K562 (cell line): ENCODE measurements at regions not wholly inside any gene's neighbourhood (a gene's known extent, or its start where the extent isn't known, plus 50 kb on each side); places are given as distances from the start of the nearest gene placed in this dataset.

Source experiments
- ATAC-seq: fragments of 200-7000 bp; cut with Tn5 transposase; 3 replicates; pipeline ENCODE4 v1.9.1; 2020; ENCODE audit warnings: moderate library complexity
- BruUV-seq: library from RNA; stranded (reverse); fragments of 400-500 nt; replicated peaks from 2 replicates; lab custom pipeline; 2021; lab: Mats Ljungman, UMichigan
- CTCF ChIA-PET: fragments of 300-600 bp; formaldehyde crosslinking; extraction: SDS; loops from one replicate; lab custom pipeline; 2021; ENCODE audit warnings: low intra/inter-chr PET ratio; lab: Yijun Ruan, JAX
- POLR2A ChIA-PET: fragments of 300-600, 350-650 bp; sonication (Branson Sonifier 250); formaldehyde crosslinking; extraction: SDS; loops from one replicate; lab custom pipeline; 2021; ENCODE audit warnings: antibody characterized with exemption, inconsistent platforms; lab: Yijun Ruan, JAX
- DNase-seq, 4 experiments: peaks; one replicate each; pipeline versions ENCODE4 v3.0.0 to v3.0.0-alpha.2; 2011 to 2018; ENCODE audit warnings: low spot score in 3 of 4, mixed read lengths in 3 of 4; ENCODE audit errors: extremely low read depth in 1 of 4
- FAIRE-seq: peaks from 2 replicates; lab custom pipeline; 2011; peaks lifted over from hg19 to GRCh38; lab: Jason Lieb, UNC
- H2AFZ ChIP-seq: 2 replicates; pipeline ENCODE4 v1.6.0; 2011; ENCODE audit warnings: low read depth, low read length, control low read depth, inconsistent platforms
- H3K27ac ChIP-seq: fragments of 200-600 bp; 3 replicates; pipeline ENCODE4 v1.8.0; 2011; ENCODE audit warnings: low read depth, mild to moderate bottlenecking, control low read depth, inconsistent platforms, low read length, moderate library complexity, mixed read lengths; ENCODE audit errors: extremely low read depth
- H3K27me3 ChIP-seq, 2 experiments: fragments of 300-600 bp in 1 of 2; 2 replicates in 1 of 2; 3 replicates in 1 of 2; pipeline versions ENCODE4 v1.6.0 to v1.8.0; 2011; ENCODE audit warnings: inconsistent platforms in 2 of 2, low read length in 2 of 2, mild to moderate bottlenecking in 1 of 2, mixed read lengths in 1 of 2, moderate library complexity in 1 of 2; ENCODE audit not compliant: control insufficient read depth in 2 of 2, insufficient read depth in 2 of 2
- H3K36me3 ChIP-seq: fragments of 300-600 bp; 3 replicates; pipeline ENCODE4 v1.8.0; 2011; ENCODE audit warnings: mild to moderate bottlenecking, low read length, inconsistent platforms; ENCODE audit not compliant: control insufficient read depth, insufficient read depth
- H3K4me1 ChIP-seq, 2 experiments: fragments of 200-600 bp in 1 of 2; replicated peaks in 1 of 2; 2 replicates in 1 of 2; 3 replicates in 1 of 2; pipeline versions ENCODE4 v1.5.1 to v1.8.0; 2011; ENCODE audit warnings: inconsistent platforms in 2 of 2, low read length in 2 of 2, mild to moderate bottlenecking in 1 of 2, mixed read lengths in 1 of 2, moderate library complexity in 1 of 2; ENCODE audit not compliant: control insufficient read depth in 2 of 2, insufficient read depth in 2 of 2
- H3K4me2 ChIP-seq: 2 replicates; pipeline ENCODE4 v1.6.1; 2011; ENCODE audit warnings: low read length, control low read depth, inconsistent platforms, mixed read lengths; ENCODE audit not compliant: insufficient read depth
- H3K4me3 ChIP-seq: fragments of 200-600 bp; sonication (generic), shearing (Covaris generic); 2 replicates; pipeline ENCODE4 v1.5.1; 2016; ENCODE audit warnings: control low read depth, inconsistent platforms
- H3K79me2 ChIP-seq: fragments of 200-600 bp; 3 replicates; pipeline ENCODE4 v1.8.0; 2011; ENCODE audit warnings: low read length, inconsistent platforms; ENCODE audit not compliant: control insufficient read depth, insufficient read depth
- H3K9ac ChIP-seq, 2 experiments: 2 replicates each; pipeline versions ENCODE4 v1.6.0 to v1.6.1; 2011; ENCODE audit warnings: low read depth in 2 of 2, low read length in 2 of 2, control low read depth in 1 of 2, inconsistent platforms in 1 of 2, mild to moderate bottlenecking in 1 of 2, mixed read lengths in 1 of 2; ENCODE audit not compliant: insufficient read depth in 1 of 2
- H3K9me1 ChIP-seq: one replicate; pipeline ENCODE4 v1.6.0; 2011; ENCODE audit warnings: inconsistent platforms, mild to moderate bottlenecking, low read length, moderate library complexity; ENCODE audit not compliant: control insufficient read depth, insufficient read depth
- H3K9me3 ChIP-seq: replicated peaks from 2 replicates; pipeline ENCODE4 v1.5.1; 2011; ENCODE audit warnings: low read depth, low read length, inconsistent platforms; ENCODE audit not compliant: control insufficient read depth, insufficient read depth
- H4K20me1 ChIP-seq: replicated peaks from 2 replicates; pipeline ENCODE4 v1.6.1; 2011; ENCODE audit warnings: low read length, inconsistent platforms, mixed read lengths; ENCODE audit not compliant: control insufficient read depth, insufficient read depth
- GTF2E2 ChIP-seq: fragments of 200-800 bp; sonication (Bioruptor generic); IDR thresholded peaks from 2 replicates; pipeline ENCODE4 v1.6.1; 2016; ENCODE audit warnings: missing genetic modification characterization, missing compliant biosample characterization
- HMGN3 ChIP-seq: IDR thresholded peaks from 2 replicates; pipeline ENCODE4 v1.6.1; 2011; ENCODE audit warnings: borderline replicate concordance, low read depth, mild to moderate bottlenecking, mixed read lengths, low read length; ENCODE audit not compliant: insufficient read length; ENCODE audit errors: extremely low read depth
- KLF13 ChIP-seq: fragments of 450-650 bp; IDR thresholded peaks from 2 replicates; pipeline ENCODE4 v1.6.1; 2016; ENCODE audit warnings: missing genetic modification characterization, low read depth, mild to moderate bottlenecking, missing compliant biosample characterization, moderate library complexity, borderline replicate concordance
- POLR2H ChIP-seq: IDR thresholded peaks from 2 replicates; pipeline ENCODE4 v1.6.1; 2016; ENCODE audit warnings: missing genetic modification characterization, low read depth, mild to moderate bottlenecking, control low read depth, missing compliant biosample characterization, moderate library complexity
- TRIM24 ChIP-seq, 2 experiments: fragments of 450-650 bp; IDR thresholded peaks; 2 replicates each; pipeline ENCODE4 v1.6.1; 2016
- TSC22D4 ChIP-seq: fragments of 450-650 bp; IDR thresholded peaks from 2 replicates; pipeline ENCODE4 v1.6.1; 2016; ENCODE audit warnings: missing genetic modification characterization, missing biosample characterization, control low read depth
- ZNF175 ChIP-seq: fragments of 200-800 bp; sonication (Bioruptor generic); IDR thresholded peaks from 2 replicates; pipeline ENCODE4 v1.6.1; 2016; ENCODE audit warnings: low read depth, mild to moderate bottlenecking, missing genetic modification characterization, missing compliant biosample characterization
- WGBS: fragments of 100-300 bp; shearing (Covaris generic); methylation state at CpG from one replicate; pipeline ENCODE4 v1.1.6; 2016; ENCODE audit warnings: low coverage, mixed read lengths; ENCODE audit not compliant: insufficient coverage; ENCODE audit errors: missing lambda C conversion rate; 5-methylcytosine and 5-hydroxymethylcytosine counted together
- in situ Hi-C: fragments of 300-500 bp; cut with MboI; formaldehyde crosslinking; loops from 4 replicates; pipeline ENCODE4 v1.15.0; 2018; ENCODE audit warnings: inconsistent platforms, mixed read lengths
- intact Hi-C: fragments of 100-400 bp; cut with micrococcal nuclease; formaldehyde crosslinking; loops from 2 replicates; pipeline ENCODE4 v1.14.2; 2022
- TF ChIP-seq, protein P1 (sequence below): fragments of 200-800 bp; sonication (Bioruptor generic); IDR thresholded peaks from 2 replicates; pipeline ENCODE4 v1.6.1; 2017; ENCODE audit warnings: missing genetic modification characterization, missing compliant biosample characterization
- TF ChIP-seq, protein P2 (sequence below): fragments of 450-650 bp; IDR thresholded peaks from one replicate; pipeline ENCODE4 v1.6.1; 2018; ENCODE audit warnings: mild to moderate bottlenecking, moderate library complexity; ENCODE audit not compliant: partially characterized antibody

DNA sequence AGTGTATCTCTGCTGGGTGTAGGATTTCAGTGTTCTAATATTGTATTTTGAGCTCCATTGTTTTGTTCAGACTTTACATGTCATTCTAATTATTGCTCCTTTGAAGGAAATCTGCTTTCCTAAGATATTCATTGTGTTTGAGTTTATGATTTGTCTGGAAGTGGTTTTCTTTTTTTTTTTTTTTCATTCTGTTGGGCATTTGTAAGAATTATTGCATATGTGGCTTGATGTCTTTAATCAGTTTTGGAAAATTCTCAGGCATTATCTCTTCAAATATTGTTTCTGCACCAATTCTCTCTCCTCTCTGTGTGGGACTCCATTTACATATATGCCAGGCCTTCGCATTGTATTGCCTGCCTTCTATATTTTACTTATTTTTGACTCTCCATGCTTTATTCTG lies 65.8 kb upstream of the RNU6-1 start:
- BruUV-seq: no TSS peak
- Histone ChIP-seq H4K20me1 (no peaks in the 10 kb centered on the region), H3K4me1 (peaks cover 0 to 8% of the 10 kb centered on the region in 2 experiments; a peak in 2 of 5 replicates), H3K9ac (no peak overlapping the region), H3K79me2 (no peaks in the 10 kb centered on the region), H2AFZ (no peak overlapping the region), H3K9me1 (no peaks in the 10 kb centered on the region), H3K4me2 (no peak overlapping the region), H3K27ac (no peak overlapping the region), H3K9me3 (peaks cover 2% of the 10 kb centered on the region; the same call in 1 of the 2 replicates), H3K36me3 (no peaks in the 10 kb centered on the region), H3K27me3 (no peaks in the 10 kb centered on the region)
- in situ Hi-C loops: no loop called here
- DNase-seq (no peak), FAIRE-seq (no peak), ATAC-seq (no peak)
- CTCF ChIA-PET: interaction anchor here (0.7 kb wide), 1 partner anchor 41 kb away, joined by 4 read pairs; no protein-coding TSS in a partner anchor
- WGBS: 69% methylated on average over 1 of the region's 1 CpG
- POLR2A ChIA-PET: no interaction called here
- intact Hi-C loops: no loop called here
- TF ChIP-seq, protein P1, sequence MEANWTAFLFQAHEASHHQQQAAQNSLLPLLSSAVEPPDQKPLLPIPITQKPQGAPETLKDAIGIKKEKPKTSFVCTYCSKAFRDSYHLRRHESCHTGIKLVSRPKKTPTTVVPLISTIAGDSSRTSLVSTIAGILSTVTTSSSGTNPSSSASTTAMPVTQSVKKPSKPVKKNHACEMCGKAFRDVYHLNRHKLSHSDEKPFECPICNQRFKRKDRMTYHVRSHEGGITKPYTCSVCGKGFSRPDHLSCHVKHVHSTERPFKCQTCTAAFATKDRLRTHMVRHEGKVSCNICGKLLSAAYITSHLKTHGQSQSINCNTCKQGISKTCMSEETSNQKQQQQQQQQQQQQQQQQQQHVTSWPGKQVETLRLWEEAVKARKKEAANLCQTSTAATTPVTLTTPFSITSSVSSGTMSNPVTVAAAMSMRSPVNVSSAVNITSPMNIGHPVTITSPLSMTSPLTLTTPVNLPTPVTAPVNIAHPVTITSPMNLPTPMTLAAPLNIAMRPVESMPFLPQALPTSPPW (CRISPR knock-in tag): no peak
- TF ChIP-seq POLR2H (tag) (no peak), TRIM24 (IDR thresholded peaks at IDR 0.05) (no peak), HMGN3 (no peak), KLF13 (no peak), ZNF175 (CRISPR knock-in tag) (no peak), TSC22D4 (tag) (no peak), GTF2E2 (tag) (no peak)
- TF ChIP-seq, protein P2, sequence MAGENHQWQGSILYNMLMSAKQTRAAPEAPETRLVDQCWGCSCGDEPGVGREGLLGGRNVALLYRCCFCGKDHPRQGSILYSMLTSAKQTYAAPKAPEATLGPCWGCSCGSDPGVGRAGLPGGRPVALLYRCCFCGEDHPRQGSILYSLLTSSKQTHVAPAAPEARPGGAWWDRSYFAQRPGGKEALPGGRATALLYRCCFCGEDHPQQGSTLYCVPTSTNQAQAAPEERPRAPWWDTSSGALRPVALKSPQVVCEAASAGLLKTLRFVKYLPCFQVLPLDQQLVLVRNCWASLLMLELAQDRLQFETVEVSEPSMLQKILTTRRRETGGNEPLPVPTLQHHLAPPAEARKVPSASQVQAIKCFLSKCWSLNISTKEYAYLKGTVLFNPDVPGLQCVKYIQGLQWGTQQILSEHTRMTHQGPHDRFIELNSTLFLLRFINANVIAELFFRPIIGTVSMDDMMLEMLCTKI: no peak
- TF ChIP-seq, all 486 proteins: peak for 0
- H3K4me3 ChIP-seq: no peak overlapping the region
